Muscle of leg (tissue), 3 donors: ENCODE measurements at regions not wholly inside any gene's neighbourhood (a gene's known extent, or its start where the extent isn't known, plus 50 kb on each side); places are given as distances from the start of the nearest gene placed in this dataset.
"Not testable (repeated sequence)": the region's sequence is repeated elsewhere in the genome, so short reads cannot be mapped to it uniquely, and the experiment has no call there.

Experiments used
- DNase-seq: peaks from one replicate; pipeline ENCODE4 v3.0.0; 2013
- H3K27ac ChIP-seq: one replicate; pipeline ENCODE4 v1.5.1; 2013; ENCODE audit warnings: mild to moderate bottlenecking, low read length, control low read depth
- H3K27me3 ChIP-seq: one replicate; pipeline ENCODE4 v1.6.1; 2013; ENCODE audit warnings: low read length; ENCODE audit not compliant: control insufficient read depth, insufficient read depth
- H3K36me3 ChIP-seq: one replicate; pipeline ENCODE4 v1.6.1; 2013; ENCODE audit warnings: low read length; ENCODE audit not compliant: control insufficient read depth, insufficient read depth
- H3K4me1 ChIP-seq: one replicate; pipeline ENCODE4 v1.6.1; 2013; ENCODE audit warnings: low read length; ENCODE audit not compliant: control insufficient read depth, insufficient read depth
- H3K4me3 ChIP-seq: one replicate; pipeline ENCODE4 v1.5.1; 2013; ENCODE audit warnings: low read length, control low read depth
- H3K9me3 ChIP-seq: replicated peaks from 2 replicates; pipeline ENCODE4 v1.6.1; 2013; ENCODE audit warnings: low read depth, low read length; ENCODE audit not compliant: control insufficient read depth
- WGBS: methylation state at CpG from one replicate; pipeline ENCODE4 v1.1.5; 2013; ENCODE audit warnings: missing lambda C conversion rate; ENCODE audit not compliant: insufficient coverage; 5-methylcytosine and 5-hydroxymethylcytosine counted together

DNA sequence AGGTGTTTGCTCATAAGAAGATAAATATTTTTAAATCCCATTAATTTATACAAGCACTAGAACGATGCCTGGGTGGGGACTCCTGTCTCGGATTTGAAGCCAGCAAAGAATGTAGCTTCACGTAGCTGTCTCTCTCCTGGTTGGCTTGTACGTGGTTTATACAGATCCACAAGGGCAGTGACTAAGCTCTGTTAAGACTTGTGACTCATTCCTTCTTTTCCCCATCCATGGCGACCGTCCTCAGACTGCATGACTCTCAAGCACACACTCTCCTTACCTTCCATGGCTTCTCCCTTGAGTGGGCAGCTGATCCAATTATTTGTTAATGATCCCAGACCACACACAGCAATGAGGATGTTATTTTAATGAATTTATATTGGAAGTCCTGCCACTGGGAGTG is 679.7 kb upstream of the SOX9 start:
- H3K4me1 ChIP-seq = no peaks in the 10 kb centered on the region
- DNase-seq = no peak
- no peak overlapping the region for H3K27ac ChIP-seq
- H3K36me3 ChIP-seq = no peaks in the 10 kb centered on the region
- H3K4me3 ChIP-seq = no peak overlapping the region
- H3K27me3 ChIP-seq = no peaks in the 10 kb centered on the region
- WGBS = 85% methylated on average over 5 of the region's 6 CpGs
- H3K9me3 ChIP-seq = no peaks in the 10 kb centered on the region

DNA sequence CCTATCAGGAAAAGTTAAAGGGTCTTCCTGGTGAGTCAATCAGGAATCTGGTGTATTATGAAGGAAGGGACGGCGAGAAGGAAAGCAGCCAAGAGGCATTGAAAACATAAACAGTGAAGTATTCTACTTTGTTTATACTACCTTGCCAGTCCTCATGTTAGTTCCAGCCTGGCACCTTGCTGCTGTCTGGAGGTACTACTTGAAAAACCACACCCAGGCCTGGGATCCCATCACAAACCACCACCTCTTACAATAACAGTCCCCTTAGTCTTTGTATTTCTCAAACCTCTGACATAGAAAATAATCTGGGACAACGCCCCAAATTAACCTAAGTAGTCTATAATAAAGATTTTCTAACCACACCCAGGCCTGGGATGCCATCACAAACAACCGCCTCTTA is 676.7 kb upstream of the SOX9 start:
- Histone ChIP-seq H3K4me1 (no peaks in the 10 kb centered on the region), H3K27me3 (no peaks in the 10 kb centered on the region), H3K4me3 (no peak overlapping the region), H3K27ac (no peak overlapping the region), H3K9me3 (no peaks in the 10 kb centered on the region), H3K36me3 (no peaks in the 10 kb centered on the region)
- DNase-seq = no peak
- WGBS = no CpG with 5 or more reads among the region's 4 CpGs

DNA sequence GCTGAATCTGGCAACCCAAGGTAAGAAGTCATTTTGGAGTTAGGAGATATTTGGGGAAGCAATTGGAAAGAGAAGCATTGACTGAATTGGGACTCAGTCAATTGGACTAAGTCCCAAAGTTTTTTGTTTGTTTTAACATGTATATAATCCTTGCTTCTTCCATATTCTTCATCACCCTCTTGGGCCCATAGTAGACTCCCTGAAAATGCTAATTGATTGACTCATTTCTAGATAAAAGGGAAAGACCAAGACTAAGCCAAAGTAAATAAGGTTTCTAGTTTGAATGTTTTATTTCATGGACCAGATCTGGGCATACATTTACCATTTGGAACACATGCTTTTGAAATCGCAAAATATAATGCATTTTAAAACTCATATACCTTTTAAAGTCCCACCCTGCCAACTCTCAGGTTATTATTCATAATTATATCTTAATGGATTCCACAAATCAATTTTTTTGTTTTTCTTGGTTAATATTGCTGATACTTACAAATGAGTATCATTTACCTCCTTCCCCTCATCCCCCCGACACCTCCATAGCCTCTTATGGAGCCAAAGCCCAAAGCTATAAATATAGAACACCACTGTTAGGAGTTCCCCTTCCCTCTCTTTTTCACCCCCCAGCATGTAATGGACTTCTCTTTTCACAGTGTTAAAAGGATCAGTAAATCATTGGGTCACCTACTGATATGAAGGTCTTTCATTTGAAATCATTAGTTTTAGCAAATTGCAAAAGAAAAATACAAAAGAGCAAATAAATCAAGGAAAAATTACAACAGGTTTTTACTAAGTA is 674.0 kb upstream of the SOX9 start:
- Histone ChIP-seq H3K9me3 (no peaks in the 10 kb centered on the region), H3K4me3 (no peak overlapping the region), H3K27ac (no peak overlapping the region), H3K36me3 (no peaks in the 10 kb centered on the region), H3K4me1 (no peaks in the 10 kb centered on the region), H3K27me3 (no peaks in the 10 kb centered on the region)
- no peak for DNase-seq
- WGBS = 60% methylated on average over 1 of the region's 2 CpGs

DNA sequence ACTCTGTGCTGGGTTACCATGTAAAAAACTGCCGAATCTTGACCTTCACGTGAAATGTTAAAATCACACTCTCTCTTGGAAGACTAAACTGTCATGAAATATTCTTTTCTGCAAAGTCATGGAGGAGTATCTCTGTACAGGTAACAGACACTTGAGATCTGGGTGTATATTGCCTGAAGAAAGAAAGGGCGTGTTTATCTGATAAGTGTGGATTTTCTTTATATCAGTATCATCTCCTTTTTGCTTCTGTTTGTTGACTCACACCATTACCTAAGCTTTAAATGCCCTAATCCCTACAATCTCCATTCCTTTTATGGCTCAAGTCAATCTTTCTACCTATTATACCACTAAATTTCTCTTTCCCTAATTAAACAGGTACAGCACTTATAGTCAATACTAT is 673.2 kb upstream of the SOX9 start:
- DNase-seq = no peak
- no peaks in the 10 kb centered on the region for H3K9me3 ChIP-seq
- no peak overlapping the region for H3K4me3 ChIP-seq
- H3K27ac ChIP-seq = no peak overlapping the region
- H3K27me3 ChIP-seq = no peaks in the 10 kb centered on the region
- H3K36me3 ChIP-seq = no peaks in the 10 kb centered on the region
- WGBS = no CpG with 5 or more reads among the region's 3 CpGs
- H3K4me1 ChIP-seq = no peaks in the 10 kb centered on the region

DNA sequence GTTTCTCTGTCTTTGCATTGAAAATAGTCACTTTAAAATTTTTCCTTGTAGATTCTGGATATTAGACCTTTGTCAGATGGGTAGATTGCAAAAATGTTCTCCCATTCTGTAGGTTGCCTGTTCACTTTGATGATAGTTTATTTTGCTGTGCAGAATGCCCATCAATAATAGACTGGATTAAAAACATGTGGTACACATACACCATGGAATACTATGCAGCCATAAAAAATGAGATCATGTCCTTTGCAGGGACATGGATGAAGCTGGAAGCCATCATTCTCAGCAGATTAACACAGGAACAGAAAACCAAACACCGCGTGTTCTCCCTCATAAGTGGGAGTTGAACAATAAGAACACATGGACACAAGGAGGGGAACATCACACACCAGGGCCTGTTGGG is 670.2 kb upstream of the SOX9 start:
- H3K27me3 ChIP-seq, H3K9me3 ChIP-seq, H3K36me3 ChIP-seq, DNase-seq, H3K27ac ChIP-seq, H3K4me3 ChIP-seq, H3K4me1 ChIP-seq: not testable (repeated sequence)
- no CpG with 5 or more reads among the region's 2 CpGs for WGBS

- WGBS = 83% methylated on average over 1 of the region's 4 CpGs
- H3K4me1 ChIP-seq = no peaks in the 10 kb centered on the region
These were observed 666.9 kb upstream of the SOX9 start for GRCh38 chr17:71453876-71454422.

DNA sequence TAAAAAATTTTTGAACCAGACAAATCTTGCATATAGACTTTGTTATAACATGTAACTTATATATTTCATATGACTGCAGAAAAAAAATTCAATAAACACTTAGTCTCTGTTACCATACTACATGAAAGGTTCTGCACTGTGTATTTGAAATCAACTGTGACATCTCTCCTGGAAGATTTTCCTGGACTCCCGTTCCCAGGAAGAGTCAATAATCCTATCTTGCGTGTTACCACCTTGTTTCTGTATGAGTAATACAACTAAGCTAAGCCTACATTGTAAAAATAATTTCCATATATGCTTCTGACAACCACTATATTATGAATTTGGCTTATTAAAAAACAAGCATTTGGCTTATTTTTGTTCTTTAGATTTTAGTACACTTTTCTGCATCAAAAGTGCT is 665.6 kb upstream of the SOX9 start:
- H3K36me3 ChIP-seq = no peaks in the 10 kb centered on the region
- WGBS = no CpG with 5 or more reads among the region's 2 CpGs
- no peak overlapping the region for H3K4me3 ChIP-seq
- no peaks in the 10 kb centered on the region for H3K4me1 ChIP-seq
- H3K27me3 ChIP-seq = no peaks in the 10 kb centered on the region
- DNase-seq = no peak
- H3K9me3 ChIP-seq = no peaks in the 10 kb centered on the region
- H3K27ac ChIP-seq = no peak overlapping the region

More at GRCh38 chr17:71453876-71454422, 666.9 kb upstream of the SOX9 start:
- no peak for DNase-seq
- Histone ChIP-seq H3K27ac (no peak overlapping the region), H3K9me3 (no peaks in the 10 kb centered on the region), H3K27me3 (no peaks in the 10 kb centered on the region), H3K36me3 (no peaks in the 10 kb centered on the region), H3K4me3 (no peak overlapping the region)

- no CpG with 5 or more reads among the region's 5 CpGs for WGBS
These were observed 662.5 kb upstream of the SOX9 start for GRCh38 chr17:71458322-71458721.

DNA sequence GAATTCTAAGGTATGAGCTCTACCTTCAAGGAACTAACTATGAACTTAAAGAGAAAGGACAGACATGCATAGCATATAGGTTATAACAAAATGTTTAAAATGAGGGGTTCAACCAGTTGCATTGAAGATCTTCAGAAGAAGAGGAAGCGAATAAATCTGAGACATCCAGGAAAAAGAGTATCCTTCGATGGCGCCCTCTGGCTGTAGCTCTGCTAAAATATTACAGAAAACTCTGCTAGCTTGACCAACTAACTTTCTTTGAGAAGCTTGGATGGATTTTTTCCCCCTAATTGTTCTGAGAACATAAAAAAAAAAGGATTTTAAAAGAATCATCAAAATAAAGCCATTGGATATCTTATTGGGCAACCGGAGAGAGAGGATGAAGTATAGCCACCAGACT is 659.9 kb upstream of the SOX9 start:
- H3K27me3 ChIP-seq = no peaks in the 10 kb centered on the region
- 100% methylated on average over 1 of the region's 4 CpGs for WGBS
- no peak overlapping the region for H3K27ac ChIP-seq
- no peaks in the 10 kb centered on the region for H3K9me3 ChIP-seq
- H3K36me3 ChIP-seq = no peaks in the 10 kb centered on the region
- H3K4me1 ChIP-seq = no peaks in the 10 kb centered on the region
- peak; percentile 14 for DNase-seq
- no peak overlapping the region for H3K4me3 ChIP-seq

More at GRCh38 chr17:71458322-71458721, 662.5 kb upstream of the SOX9 start:
- Histone ChIP-seq H3K27me3 (no peaks in the 10 kb centered on the region), H3K4me1 (no peaks in the 10 kb centered on the region), H3K36me3 (no peaks in the 10 kb centered on the region), H3K27ac (no peak overlapping the region), H3K4me3 (no peak overlapping the region), H3K9me3 (no peaks in the 10 kb centered on the region)
- no peak for DNase-seq

DNA sequence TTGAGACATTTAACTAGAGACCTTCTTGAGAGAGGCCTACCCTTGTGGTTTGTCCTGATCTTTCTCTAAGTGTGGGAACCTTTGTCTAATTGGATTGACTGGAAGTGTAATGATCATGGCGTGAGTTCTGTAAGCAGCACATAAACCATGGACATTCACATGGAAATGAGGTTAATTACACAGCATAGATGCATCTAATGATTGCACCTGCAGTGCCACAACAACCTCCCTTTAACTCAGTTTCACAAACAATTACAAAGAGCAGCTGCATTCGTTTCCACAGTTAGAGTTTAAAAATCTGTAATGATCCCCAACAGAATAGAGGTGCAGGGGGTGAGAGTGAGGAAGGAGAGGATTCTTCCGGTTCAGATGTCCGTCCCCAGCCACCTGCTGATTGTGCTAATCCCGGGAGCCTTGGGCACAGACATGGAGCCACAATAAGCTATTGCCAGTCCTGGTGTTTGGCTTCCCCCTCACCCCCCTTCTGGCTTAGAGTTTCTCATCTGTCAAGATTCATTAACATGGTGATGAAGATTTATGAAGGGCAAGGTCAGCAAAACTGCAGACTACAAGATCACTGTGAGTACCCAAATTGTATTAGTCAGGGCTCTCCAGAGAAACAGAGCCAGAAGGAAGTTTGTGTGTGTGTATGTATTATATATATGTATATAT is 659.2 kb upstream of the SOX9 start:
- Histone ChIP-seq H3K9me3 (no peaks in the 10 kb centered on the region), H3K36me3 (no peaks in the 10 kb centered on the region), H3K4me3 (no peak overlapping the region), H3K27ac (no peak overlapping the region), H3K4me1 (no peaks in the 10 kb centered on the region), H3K27me3 (no peaks in the 10 kb centered on the region)
- no peak for DNase-seq
- no CpG with 5 or more reads among the region's 5 CpGs for WGBS
